Activated T-cell treated with anti-CD3 and anti-CD28 coated beads, Interleukin-2, amount 50 U/mL, for 48 hours (primary cell): ENCODE measurements at regions not wholly inside any gene's neighbourhood (a gene's known extent, or its start where the extent isn't known, plus 50 kb on each side); places are given as distances from the start of the nearest gene placed in this dataset.
"Not testable (repeated sequence)": the region's sequence is repeated elsewhere in the genome, so short reads cannot be mapped to it uniquely, and the experiment has no call there.

Source experiments
- DNase-seq, 2 experiments: peaks; one replicate each; pipeline ENCODE4 v3.0.0-alpha.2; 2020

- no peak for DNase-seq
Observed at GRCh38 chr6:149246691-149247384, 70.7 kb upstream of the TAB2 start.

DNA sequence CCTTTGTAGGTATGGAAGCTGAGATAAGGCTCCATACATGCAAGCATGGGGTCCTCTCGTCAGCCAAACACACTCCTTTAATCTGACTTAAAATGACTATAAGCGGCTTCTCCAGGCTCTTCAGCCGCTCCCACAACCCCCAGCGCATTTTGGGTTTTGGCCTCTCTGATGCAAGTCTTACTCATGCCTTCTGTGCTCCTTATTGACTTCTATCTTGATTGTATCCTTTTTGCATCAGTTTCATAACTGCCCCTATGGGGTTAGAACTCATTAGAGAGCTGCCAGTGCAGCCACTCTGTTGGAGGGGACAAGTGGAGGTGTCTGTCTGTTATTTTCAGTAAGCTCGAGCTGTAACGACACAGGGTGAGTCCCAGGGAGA is 70.1 kb upstream of the TAB2 start:
- no peak for DNase-seq

GRCh38 chr6:149248263-149248662 is 69.2 kb upstream of the TAB2 start:
- DNase-seq: not testable (repeated sequence)

- DNase-seq: no peak
Observed at GRCh38 chr6:149248693-149249369, 68.7 kb upstream of the TAB2 start.

- DNase-seq: no peak
Observed at GRCh38 chr6:149249370-149250357, 67.8 kb upstream of the TAB2 start.

- DNase-seq: no peak
Observed at GRCh38 chr6:149250951-149251350, 66.6 kb upstream of the TAB2 start.

DNA sequence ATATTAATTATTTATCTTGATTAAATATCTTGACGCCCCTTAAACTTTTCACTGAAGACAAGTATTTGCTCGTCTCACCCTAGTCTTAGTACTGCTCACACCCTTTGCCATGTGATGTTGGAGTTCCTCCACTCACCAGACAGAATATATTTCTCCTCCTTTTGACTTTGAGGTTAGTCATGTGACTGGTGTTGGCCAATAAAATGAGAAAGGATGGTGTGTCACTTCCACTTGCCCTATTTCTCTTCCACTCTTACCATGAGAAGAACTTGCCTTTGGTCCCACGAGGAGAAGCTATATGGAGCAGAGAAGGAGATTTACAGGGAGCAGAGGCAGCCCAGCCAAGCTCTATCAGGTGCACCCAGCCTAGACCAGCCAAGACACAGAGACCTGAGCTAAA is 64.9 kb upstream of the TAB2 start:
- no peak for DNase-seq

DNA sequence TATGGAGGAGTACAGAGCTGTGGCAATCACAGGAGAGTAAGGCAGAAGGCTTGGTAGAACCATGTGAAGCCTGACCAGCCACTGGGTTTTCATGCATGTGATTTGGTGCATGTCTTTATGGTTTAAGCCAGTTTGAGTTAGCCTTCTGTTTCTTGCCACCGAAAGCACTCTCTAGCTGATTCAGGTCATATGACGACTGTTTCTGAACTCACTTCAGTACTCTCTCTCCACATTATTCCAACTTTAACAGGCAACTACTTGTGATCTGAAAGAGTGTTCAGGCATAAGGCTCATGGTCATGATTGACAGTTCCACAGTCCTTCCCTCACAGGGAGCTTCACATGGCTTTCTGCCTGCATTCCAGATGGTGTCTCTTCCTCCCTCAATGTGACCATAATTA is 63.3 kb upstream of the TAB2 start:
- no peak for DNase-seq

- DNase-seq: no peak
Observed at GRCh38 chr6:149259753-149260152, 57.8 kb upstream of the TAB2 start.

DNA sequence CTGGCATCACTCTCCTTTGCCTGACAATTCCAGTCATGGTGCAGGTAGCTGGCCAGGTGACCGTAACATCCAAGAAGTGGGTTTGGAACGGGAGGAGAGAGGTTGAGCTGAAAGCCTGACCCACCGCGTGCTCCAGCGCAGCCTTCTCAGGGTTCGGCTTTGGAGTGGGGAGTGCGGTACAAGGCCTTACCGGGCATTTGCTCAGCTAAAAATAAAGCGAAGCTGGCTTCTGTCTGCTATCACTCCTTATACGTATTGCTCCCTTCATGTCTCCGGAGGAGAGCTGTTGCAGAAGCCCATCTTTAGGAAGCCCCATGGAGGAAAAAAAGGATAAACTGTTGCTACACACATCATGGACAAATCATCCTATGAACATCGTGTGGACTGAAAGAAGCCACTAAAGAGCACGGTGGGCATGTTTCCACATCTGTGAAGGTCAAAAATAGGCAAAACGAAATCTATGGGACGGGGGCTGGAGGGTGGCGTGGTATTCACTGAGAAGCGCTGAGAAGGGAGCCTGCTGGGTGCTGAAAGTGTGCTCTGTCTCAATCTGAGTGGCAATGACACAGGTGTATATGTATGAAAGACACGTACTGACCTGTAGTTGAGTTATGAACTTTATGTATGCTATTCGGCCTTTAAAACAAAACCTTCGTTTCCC is 57.2 kb upstream of the TAB2 start:
- DNase-seq: no peak

- no peak for DNase-seq
Observed at GRCh38 chr6:149261364-149262040, 56.0 kb upstream of the TAB2 start.

GRCh38 chr6:149263321-149263720 is 54.2 kb upstream of the TAB2 start:
- no peak for DNase-seq

DNA sequence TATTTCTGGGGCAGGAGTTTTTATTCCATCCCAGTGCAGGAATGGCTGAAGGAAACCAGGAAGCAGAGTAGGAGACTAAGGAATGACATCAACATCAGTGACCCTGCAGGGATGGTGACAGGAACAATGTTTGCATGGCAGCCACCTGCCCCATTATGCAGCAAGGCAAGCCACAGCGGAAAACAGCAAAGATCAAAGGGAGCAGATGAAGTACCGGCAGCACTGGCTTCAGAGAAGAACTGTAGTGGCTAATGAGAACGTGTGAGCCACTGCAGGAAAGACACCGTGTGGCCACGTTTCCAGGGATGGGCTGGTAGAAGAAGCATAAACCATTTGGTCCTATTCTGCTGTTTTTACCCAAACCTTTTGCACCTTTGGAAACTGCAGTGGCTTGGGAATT is 52.9 kb upstream of the TAB2 start:
- DNase-seq: no peak

- no peak for DNase-seq
Observed at GRCh38 chr6:149265945-149266344, 51.6 kb upstream of the TAB2 start.

DNA sequence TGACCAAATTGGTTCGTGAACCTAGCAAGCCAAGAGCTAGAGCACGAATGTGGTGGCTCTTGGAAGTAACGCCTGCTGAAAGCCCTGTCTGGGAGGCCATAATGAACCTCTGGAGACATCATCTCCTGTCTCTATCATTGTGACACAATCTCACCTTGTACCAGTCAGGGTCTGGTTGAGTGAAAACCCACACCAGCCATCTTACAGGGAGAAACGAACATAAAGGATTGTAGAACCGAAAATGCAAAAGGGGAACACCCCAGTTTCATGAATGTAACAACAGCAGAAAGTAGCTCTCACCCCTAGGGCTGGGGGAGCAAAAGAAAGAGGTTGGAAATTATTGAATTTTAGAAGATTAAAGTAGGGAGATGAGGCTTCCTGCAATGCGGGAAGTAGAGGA is 50.9 kb upstream of the TAB2 start:
- DNase-seq: no peak

GRCh38 chr6:149267072-149267471 is 50.4 kb upstream of the TAB2 start:
- no peak for DNase-seq

DNA sequence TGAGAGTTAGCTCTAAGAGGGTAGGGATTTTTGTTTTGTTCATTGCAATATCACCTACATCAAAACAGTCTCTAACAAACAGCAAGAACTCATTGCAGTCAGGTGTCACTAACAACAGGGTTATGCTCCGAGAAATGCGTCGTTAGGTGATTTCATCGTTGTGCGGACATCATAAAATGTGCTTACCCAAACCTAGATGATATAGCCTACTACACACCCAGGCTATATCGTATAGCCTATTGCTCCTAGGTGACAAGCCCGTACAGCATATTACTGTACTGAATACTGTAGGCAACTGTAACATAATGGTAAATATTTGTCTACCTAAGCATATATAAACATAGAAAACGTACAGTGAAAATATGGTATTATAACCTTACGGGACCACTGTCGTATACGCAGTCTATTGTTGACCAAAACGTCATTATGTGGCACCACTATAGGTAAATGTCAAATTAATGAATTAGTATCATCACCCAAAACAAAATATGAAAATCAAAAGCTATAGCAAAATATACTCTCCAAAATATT is 49.9 kb upstream of the TAB2 start:
- no peak for DNase-seq
